Calu3 (cell line): ENCODE measurements at regions not wholly inside any gene's neighbourhood (a gene's known extent, or its start where the extent isn't known, plus 50 kb on each side); places are given as distances from the start of the nearest gene placed in this dataset.
"Not testable (repeated sequence)": the region's sequence is repeated elsewhere in the genome, so short reads cannot be mapped to it uniquely, and the experiment has no call there.

Experiments used
- BruUV-seq: library from RNA; stranded (reverse); fragments of 400-500 nt; replicated peaks from 2 replicates; lab custom pipeline; 2021; lab: Mats Ljungman, UMichigan
- CTCF ChIA-PET: fragments of 300-600 bp; sonication (Branson Sonifier 250); formaldehyde crosslinking; loops from one replicate; lab custom pipeline; 2022; ENCODE audit warnings: antibody characterized with exemption; lab: Charles Lee
- DNase-seq: peaks from one replicate; pipeline ENCODE4 v3.0.0; 2022
- H3K27ac Mint-ChIP-seq: one replicate; pipeline ENCODE4 v1.8.0; 2022; ENCODE audit warnings: mixed read lengths; ENCODE audit not compliant: unreplicated experiment
- H3K27me3 Mint-ChIP-seq: one replicate; pipeline ENCODE4 v1.8.0; 2022; ENCODE audit warnings: mixed read lengths; ENCODE audit not compliant: unreplicated experiment
- H3K36me3 Mint-ChIP-seq: one replicate; pipeline ENCODE4 v1.8.0; 2022; ENCODE audit warnings: mild to moderate bottlenecking, moderate library complexity, mixed read lengths; ENCODE audit not compliant: insufficient read depth, unreplicated experiment
- H3K4me1 Mint-ChIP-seq: one replicate; pipeline ENCODE4 v1.8.0; 2022; ENCODE audit warnings: mild to moderate bottlenecking, low read depth, mixed read lengths; ENCODE audit not compliant: unreplicated experiment
- H3K4me3 Mint-ChIP-seq: one replicate; pipeline ENCODE4 v1.8.0; 2022; ENCODE audit warnings: mild to moderate bottlenecking, low read depth, moderate library complexity, mixed read lengths; ENCODE audit not compliant: unreplicated experiment
- H3K9me3 Mint-ChIP-seq: one replicate; pipeline ENCODE4 v1.8.0; 2022; ENCODE audit warnings: low read depth, mixed read lengths; ENCODE audit not compliant: unreplicated experiment
- CTCF ChIP-seq: fragments of 200-600 bp; IDR thresholded peaks from one replicate; pipeline ENCODE4 v1.8.0; 2022; ENCODE audit warnings: antibody characterized with exemption; ENCODE audit not compliant: unreplicated experiment
- intact Hi-C: fragments of 100-400 bp; cut with micrococcal nuclease; formaldehyde crosslinking; loops from one replicate; pipeline ENCODE4 v1.10.0; 2022; ENCODE audit not compliant: unreplicated experiment

GRCh38 chr14:24699052-24699451 is 65.1 kb upstream of the GZMB start:
- Mint-ChIP-seq H3K36me3 (no peaks in the 10 kb centered on the region), H3K4me3 (no peak overlapping the region), H3K4me1 (no peaks in the 10 kb centered on the region), H3K9me3 (no peaks in the 10 kb centered on the region), H3K27me3 (peaks cover 11% of the 10 kb centered on the region), H3K27ac (no peak overlapping the region)
- intact Hi-C loops = no loop called here
- BruUV-seq = no TSS peak
- no peak for TF ChIP-seq CTCF
- DNase-seq = no peak
- CTCF ChIA-PET = interaction anchor here (1.0 kb wide), 1 partner anchor 10 kb away, joined by 3 read pairs; no protein-coding TSS in a partner anchor

- CTCF ChIA-PET, H3K27me3 Mint-ChIP-seq, H3K9me3 Mint-ChIP-seq, BruUV-seq, H3K27ac Mint-ChIP-seq, DNase-seq, H3K4me1 Mint-ChIP-seq, H3K36me3 Mint-ChIP-seq, H3K4me3 Mint-ChIP-seq, intact Hi-C loops: not testable (repeated sequence)
These were observed 62.4 kb upstream of the GZMB start for GRCh38 chr14:24696280-24696920.

- intact Hi-C loops = no loop called here
- Mint-ChIP-seq H3K36me3 (no peaks in the 10 kb centered on the region), H3K4me3 (no peak overlapping the region), H3K9me3 (no peaks in the 10 kb centered on the region), H3K27ac (no peak overlapping the region), H3K4me1 (no peaks in the 10 kb centered on the region), H3K27me3 (peaks cover 12% of the 10 kb centered on the region)
- no peak for DNase-seq
- BruUV-seq = no TSS peak
- TF ChIP-seq CTCF = no peak
- CTCF ChIA-PET = no interaction called here
These were observed 61.6 kb upstream of the GZMB start for GRCh38 chr14:24695265-24696241.

GRCh38 chr14:24694680-24695079 is 60.7 kb upstream of the GZMB start:
- Mint-ChIP-seq H3K27me3 (peaks cover 13% of the 10 kb centered on the region), H3K4me1 (no peaks in the 10 kb centered on the region), H3K9me3 (no peaks in the 10 kb centered on the region), H3K4me3 (no peak overlapping the region), H3K36me3 (no peaks in the 10 kb centered on the region), H3K27ac (no peak overlapping the region)
- DNase-seq = no peak
- no TSS peak for BruUV-seq
- TF ChIP-seq CTCF = no peak
- CTCF ChIA-PET = no interaction called here
- intact Hi-C loops = no loop called here
